SH-SY5Y (cell line): ENCODE measurements at regions not wholly inside any gene's neighbourhood (a gene's known extent, or its start where the extent isn't known, plus 50 kb on each side); places are given as distances from the start of the nearest gene placed in this dataset.

Experiments used
- GATA2 ChIP-seq: IDR thresholded peaks from 2 replicates; pipeline ENCODE4 v1.6.1; 2011; ENCODE audit warnings: mild to moderate bottlenecking, low read depth, low read length
- GATA3 ChIP-seq: IDR thresholded peaks from 2 replicates; pipeline ENCODE4 v1.6.1; 2011; ENCODE audit warnings: low read depth, mild to moderate bottlenecking, low read length, moderate library complexity

- no peak for TF ChIP-seq GATA3
- TF ChIP-seq GATA2, result no peak
Measured at GRCh38 chr6:142543606-142544005, 241.8 kb downstream of the ADGRG6 start.

GRCh38 chr6:142544199-142544838 is 242.5 kb downstream of the ADGRG6 start:
- TF ChIP-seq GATA3 (no peak), GATA2 (no peak)

GRCh38 chr6:142545147-142545546 is 243.3 kb downstream of the ADGRG6 start:
- TF ChIP-seq GATA3 (no peak), GATA2 (no peak)

- no peak for TF ChIP-seq GATA3
- no peak for TF ChIP-seq GATA2
Measured at GRCh38 chr6:142548566-142548965, 246.8 kb downstream of the ADGRG6 start.

GRCh38 chr6:142550310-142551063 is 248.7 kb downstream of the ADGRG6 start:
- TF ChIP-seq GATA3 (no peak), GATA2 (no peak)

- TF ChIP-seq GATA3, result no peak
Measured at GRCh38 chr6:142551274-142551811, 249.5 kb downstream of the ADGRG6 start.

- no peak for TF ChIP-seq GATA2
- no peak for TF ChIP-seq GATA3
Measured at GRCh38 chr6:142558786-142559185, 257.0 kb downstream of the ADGRG6 start.

- no peak for TF ChIP-seq GATA3
- TF ChIP-seq GATA2, result no peak
Measured at GRCh38 chr6:142561511-142562265, 259.9 kb downstream of the ADGRG6 start.

GRCh38 chr6:142562865-142563264 is 261.1 kb downstream of the ADGRG6 start:
- TF ChIP-seq GATA3 (no peak), GATA2 (no peak)

GRCh38 chr6:142566628-142567396 is 265.0 kb downstream of the ADGRG6 start:
- no peak for TF ChIP-seq GATA3
- no peak for TF ChIP-seq GATA2

- TF ChIP-seq GATA3 (no peak), GATA2 (no peak)
Measured at GRCh38 chr6:142567461-142567860, 265.7 kb downstream of the ADGRG6 start.

GRCh38 chr6:142568857-142569597 is 267.2 kb downstream of the ADGRG6 start:
- TF ChIP-seq GATA2, result no peak
- no peak for TF ChIP-seq GATA3

- TF ChIP-seq GATA2 (no peak), GATA3 (no peak)
Measured at GRCh38 chr6:142569676-142570075, 267.9 kb downstream of the ADGRG6 start.
